ENCODE measurements at regions not wholly inside any gene's neighbourhood (a gene's known extent, or its start where the extent isn't known, plus 50 kb on each side); places are given as distances from the start of the nearest gene placed in this dataset.
A peak's percentile ranks its signal among the peaks of the same experiment; 100 is the strongest.

GRCh38 chr11:128036556-128037093 lies 550.7 kb downstream of the ETS1 start:
- DNase-seq (ENCODE audit: low spot score), result peak; percentile 10

GRCh38 chr11:128036006-128036405 lies 551.4 kb downstream of the ETS1 start:
- DNase-seq (ENCODE audit: low spot score), result no peak

GRCh38 chr11:128031538-128032134 lies 555.7 kb downstream of the ETS1 start:
- DNase-seq (ENCODE audit: low spot score), result peak; percentile 41

GRCh38 chr11:128029219-128029722 lies 558.1 kb downstream of the ETS1 start:
- DNase-seq (ENCODE audit: low spot score), result no peak

GRCh38 chr11:128026596-128026995 lies 560.8 kb downstream of the ETS1 start:
- DNase-seq (ENCODE audit: low spot score), result peak; percentile 70

- DNase-seq (ENCODE audit: low spot score), result no peak
Measured at GRCh38 chr11:128022761-128023160, 564.6 kb downstream of the ETS1 start.

GRCh38 chr11:128022007-128022368 lies 565.4 kb downstream of the ETS1 start:
- DNase-seq (ENCODE audit: low spot score), result peak; percentile 29

GRCh38 chr11:128021349-128022006 lies 565.9 kb downstream of the ETS1 start:
- no peak for DNase-seq (ENCODE audit: low spot score)

GRCh38 chr11:128018692-128019091 lies 568.7 kb downstream of the ETS1 start:
- DNase-seq (ENCODE audit: low spot score), result no peak

- DNase-seq (ENCODE audit: low spot score), result no peak
Measured at GRCh38 chr11:128005562-128005961, 581.8 kb downstream of the ETS1 start.

- no peak for DNase-seq (ENCODE audit: low spot score)
Measured at GRCh38 chr11:127998421-127998820, 588.9 kb downstream of the ETS1 start.

GRCh38 chr11:127997594-127997993 lies 589.8 kb downstream of the ETS1 start:
- DNase-seq (ENCODE audit: low spot score), result no peak

GRCh38 chr11:127996825-127997224 lies 590.5 kb downstream of the ETS1 start:
- peak; percentile 22 for DNase-seq (ENCODE audit: low spot score)

GRCh38 chr11:127995921-127996320 lies 591.4 kb downstream of the ETS1 start:
- no peak for DNase-seq (ENCODE audit: low spot score)

GRCh38 chr11:127994736-127995135 lies 592.6 kb downstream of the ETS1 start:
- DNase-seq (ENCODE audit: low spot score), result peak; percentile 48

GRCh38 chr11:127993788-127994187 lies 593.6 kb downstream of the ETS1 start:
- DNase-seq (ENCODE audit: low spot score), result no peak

- DNase-seq (ENCODE audit: low spot score), result no peak
Measured at GRCh38 chr11:127993281-127993680, 594.1 kb downstream of the ETS1 start.

- DNase-seq (ENCODE audit: low spot score), result no peak
Measured at GRCh38 chr11:127986073-127986472, 601.3 kb downstream of the ETS1 start.

- no peak for DNase-seq (ENCODE audit: low spot score)
Measured at GRCh38 chr11:127972816-127973215, 614.5 kb downstream of the ETS1 start.

GRCh38 chr11:127971448-127971847 lies 615.9 kb downstream of the ETS1 start:
- no peak for DNase-seq (ENCODE audit: low spot score)

GRCh38 chr11:127966821-127967220 lies 620.5 kb downstream of the ETS1 start:
- DNase-seq (ENCODE audit: low spot score), result no peak

- DNase-seq (ENCODE audit: low spot score), result no peak
Measured at GRCh38 chr11:127965939-127966668, 621.3 kb downstream of the ETS1 start.

GRCh38 chr11:127962416-127962815 lies 624.9 kb downstream of the ETS1 start:
- DNase-seq (ENCODE audit: low spot score), result no peak

Data from AG08396 (cell line).